OCI-LY1 (cell line): ENCODE measurements at regions not wholly inside any gene's neighbourhood (a gene's known extent, or its start where the extent isn't known, plus 50 kb on each side); places are given as distances from the start of the nearest gene placed in this dataset.

Source experiments
- H2AFZ ChIP-seq: fragments of 200-600 bp; sonication (generic), shearing (Covaris generic); 2 replicates; pipeline ENCODE4 v1.6.0; 2014; ENCODE audit warnings: antibody characterized with exemption, mild to moderate bottlenecking, low read length
- H3F3A ChIP-seq: fragments of 200-600 bp; sonication (generic), shearing (Covaris generic); 2 replicates; pipeline ENCODE4 v1.6.0; 2014; ENCODE audit warnings: mild to moderate bottlenecking, antibody characterized with exemption, low read length, moderate library complexity; ENCODE audit not compliant: insufficient read depth
- H3K27ac ChIP-seq: fragments of 200-600 bp; sonication (generic); 2 replicates; pipeline ENCODE4 v1.5.1; 2014; ENCODE audit warnings: low read length, mixed run types, mild to moderate bottlenecking, low read depth; ENCODE audit not compliant: poor library complexity, severe bottlenecking
- H3K27me3 ChIP-seq: fragments of 200-600 bp; sonication (generic); 2 replicates; pipeline ENCODE4 v1.6.0; 2014; ENCODE audit warnings: antibody characterized with exemption, mild to moderate bottlenecking, low read length, moderate library complexity; ENCODE audit not compliant: insufficient read depth
- H3K36me3 ChIP-seq: fragments of 200-600 bp; sonication (generic); 2 replicates; pipeline ENCODE4 v1.6.1; 2014; ENCODE audit warnings: mild to moderate bottlenecking, antibody characterized with exemption, low read length, moderate library complexity, mixed read lengths; ENCODE audit not compliant: insufficient read depth
- H3K4me1 ChIP-seq: fragments of 200-600 bp; sonication (generic); 2 replicates; pipeline ENCODE4 v1.5.1; 2014; ENCODE audit warnings: mild to moderate bottlenecking, low read length, moderate library complexity; ENCODE audit not compliant: insufficient read depth, severe bottlenecking
- H3K4me2 ChIP-seq: fragments of 200-600 bp; sonication (generic), shearing (Covaris generic); 2 replicates; pipeline ENCODE4 v1.6.1; 2014; ENCODE audit warnings: low read length
- H3K4me3 ChIP-seq: fragments of 200-600 bp; sonication (generic); 2 replicates; pipeline ENCODE4 v1.5.1; 2014; ENCODE audit warnings: low read length, low read depth, mild to moderate bottlenecking, mixed read lengths; ENCODE audit not compliant: poor library complexity, severe bottlenecking
- H3K79me2 ChIP-seq: fragments of 200-600 bp; shearing (Covaris generic); 2 replicates; pipeline ENCODE4 v1.6.1; 2016; ENCODE audit warnings: mixed run types, low read length, mixed read lengths; ENCODE audit not compliant: insufficient read depth
- H3K9ac ChIP-seq: fragments of 200-600 bp; sonication (generic), shearing (Covaris generic); 2 replicates; pipeline ENCODE4 v1.6.1; 2014; ENCODE audit warnings: mild to moderate bottlenecking, low read length, mixed read lengths
- H3K9me2 ChIP-seq: fragments of 200-600 bp; sonication (generic), shearing (Covaris generic); 2 replicates; pipeline ENCODE4 v1.6.1; 2014; ENCODE audit warnings: low read depth, mild to moderate bottlenecking, low read length, mixed read lengths
- H3K9me3 ChIP-seq: fragments of 200-600 bp; shearing (Covaris generic); 2 replicates; pipeline ENCODE4 v1.6.1; 2014; ENCODE audit warnings: low read length, mixed read lengths
- H4K20me1 ChIP-seq: fragments of 200-600 bp; sonication (generic), shearing (Covaris generic); 2 replicates; pipeline ENCODE4 v1.6.0; 2016; ENCODE audit warnings: mild to moderate bottlenecking, low read length; ENCODE audit not compliant: insufficient read depth
- EZH2 ChIP-seq: fragments of 200-600 bp; sonication (generic), shearing (Covaris generic); IDR thresholded peaks from 2 replicates; pipeline ENCODE4 v1.8.0; 2017; ENCODE audit warnings: borderline replicate concordance, mixed run types, mild to moderate bottlenecking, antibody characterized with exemption, low read length, moderate library complexity, mixed read lengths
- TF ChIP-seq, protein P1 (sequence below): fragments of 200-600 bp; sonication (generic), shearing (Covaris generic); IDR thresholded peaks from 2 replicates; pipeline ENCODE4 v1.5.1; 2017; ENCODE audit warnings: mild to moderate bottlenecking, antibody characterized with exemption, low read length, moderate library complexity, mixed read lengths

DNA sequence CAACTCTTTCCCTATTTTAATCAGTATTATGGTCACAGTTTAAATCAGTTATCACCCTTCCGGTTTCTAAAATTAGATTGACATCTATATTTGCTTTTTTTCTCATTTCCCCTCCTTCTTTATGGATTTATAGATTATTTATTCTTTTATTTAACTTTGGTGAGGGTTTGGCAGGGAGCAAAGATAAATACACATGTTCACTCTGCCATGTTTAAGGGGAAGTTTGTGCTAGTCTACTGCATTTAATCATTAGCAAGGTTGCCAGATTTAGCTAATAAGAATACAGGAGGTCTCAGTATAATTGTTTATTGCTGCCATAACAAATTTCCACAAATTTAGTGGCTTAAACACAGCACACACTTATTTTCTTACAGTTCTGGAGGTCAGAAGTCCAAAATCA, 204.0 kb upstream of the BTG1 start:
- H3K79me2 ChIP-seq: no peaks in the 10 kb centered on the region
- no peak overlapping the region for H3K27ac ChIP-seq
- no peaks in the 10 kb centered on the region for H3K9me2 ChIP-seq
- H4K20me1 ChIP-seq: no peaks in the 10 kb centered on the region
- no peaks in the 10 kb centered on the region for H3K36me3 ChIP-seq
- H3K4me1 ChIP-seq: peaks cover 3% of the 10 kb centered on the region
- H3K9me3 ChIP-seq: no peaks in the 10 kb centered on the region
- H3K4me2 ChIP-seq: no peak overlapping the region
- no peak overlapping the region for H3K4me3 ChIP-seq
- TF ChIP-seq, protein P1, sequence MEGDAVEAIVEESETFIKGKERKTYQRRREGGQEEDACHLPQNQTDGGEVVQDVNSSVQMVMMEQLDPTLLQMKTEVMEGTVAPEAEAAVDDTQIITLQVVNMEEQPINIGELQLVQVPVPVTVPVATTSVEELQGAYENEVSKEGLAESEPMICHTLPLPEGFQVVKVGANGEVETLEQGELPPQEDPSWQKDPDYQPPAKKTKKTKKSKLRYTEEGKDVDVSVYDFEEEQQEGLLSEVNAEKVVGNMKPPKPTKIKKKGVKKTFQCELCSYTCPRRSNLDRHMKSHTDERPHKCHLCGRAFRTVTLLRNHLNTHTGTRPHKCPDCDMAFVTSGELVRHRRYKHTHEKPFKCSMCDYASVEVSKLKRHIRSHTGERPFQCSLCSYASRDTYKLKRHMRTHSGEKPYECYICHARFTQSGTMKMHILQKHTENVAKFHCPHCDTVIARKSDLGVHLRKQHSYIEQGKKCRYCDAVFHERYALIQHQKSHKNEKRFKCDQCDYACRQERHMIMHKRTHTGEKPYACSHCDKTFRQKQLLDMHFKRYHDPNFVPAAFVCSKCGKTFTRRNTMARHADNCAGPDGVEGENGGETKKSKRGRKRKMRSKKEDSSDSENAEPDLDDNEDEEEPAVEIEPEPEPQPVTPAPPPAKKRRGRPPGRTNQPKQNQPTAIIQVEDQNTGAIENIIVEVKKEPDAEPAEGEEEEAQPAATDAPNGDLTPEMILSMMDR: no peak
- TF ChIP-seq EZH2: no peak
- no peaks in the 10 kb centered on the region for H3F3A ChIP-seq
- no peaks in the 10 kb centered on the region for H3K27me3 ChIP-seq
- no peak overlapping the region for H2AFZ ChIP-seq
- H3K9ac ChIP-seq: no peak overlapping the region

DNA sequence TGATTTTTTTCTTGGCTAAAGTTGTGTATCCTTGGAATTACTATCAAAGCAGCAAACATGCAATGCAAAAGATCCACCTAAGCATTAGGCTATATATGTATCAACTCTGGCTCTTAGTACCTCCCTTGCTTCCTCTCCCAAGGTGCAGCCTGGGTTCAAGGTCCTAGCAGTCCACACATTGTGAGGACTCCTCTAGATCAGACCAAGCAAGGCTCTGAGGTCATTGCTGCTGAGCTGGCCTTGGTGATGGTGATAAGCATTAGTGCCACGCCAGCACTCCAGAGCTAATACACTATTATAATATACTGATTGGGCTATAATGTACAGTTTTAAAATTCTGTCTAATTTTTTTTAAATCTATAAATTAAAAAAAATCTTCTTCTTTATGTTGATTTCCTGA, 196.9 kb upstream of the BTG1 start:
- H4K20me1 ChIP-seq: no peaks in the 10 kb centered on the region
- no peaks in the 10 kb centered on the region for H3K79me2 ChIP-seq
- H3F3A ChIP-seq: no peaks in the 10 kb centered on the region
- H3K9me2 ChIP-seq: no peaks in the 10 kb centered on the region
- no peaks in the 10 kb centered on the region for H3K36me3 ChIP-seq
- H3K27me3 ChIP-seq: no peaks in the 10 kb centered on the region
- no peak overlapping the region for H3K27ac ChIP-seq
- H3K4me3 ChIP-seq: no peak overlapping the region
- TF ChIP-seq EZH2: no peak
- H3K4me1 ChIP-seq: no peaks in the 10 kb centered on the region
- no peak overlapping the region for H3K4me2 ChIP-seq
- no peaks in the 10 kb centered on the region for H3K9me3 ChIP-seq
- H2AFZ ChIP-seq: no peak overlapping the region
- H3K9ac ChIP-seq: no peak overlapping the region

DNA sequence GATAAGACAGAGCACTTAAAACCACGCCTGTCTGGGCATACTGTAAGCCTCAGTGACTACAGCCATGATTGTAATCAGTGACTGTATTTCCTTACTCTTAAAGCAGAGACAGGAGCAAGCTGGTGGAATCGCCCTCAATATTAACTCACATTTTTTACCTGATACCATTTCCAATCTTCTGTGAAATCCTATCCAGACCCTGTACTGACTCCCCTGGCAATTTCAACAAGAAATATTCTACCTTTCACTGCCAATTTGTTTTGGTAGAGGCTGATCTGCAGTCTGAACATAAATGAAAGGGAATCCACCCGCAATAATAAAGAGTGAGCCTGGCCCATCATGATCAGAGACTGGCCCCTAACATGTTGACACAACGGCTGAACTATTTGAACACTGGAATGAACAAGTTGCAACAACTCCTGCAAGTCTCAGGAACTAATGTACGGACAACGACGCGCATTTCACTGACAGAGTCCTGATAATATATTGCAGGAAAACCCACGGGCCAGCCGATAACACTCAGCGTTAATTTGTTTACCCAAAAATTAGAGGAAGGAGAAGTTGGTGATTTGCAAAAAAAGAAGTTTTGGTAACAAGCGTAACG, 195.5 kb upstream of the BTG1 start:
- TF ChIP-seq EZH2: no peak
- TF ChIP-seq, protein P1: no peak
- Histone ChIP-seq H2AFZ (peak overlapping the region; percentile 97; the same call in 1 of the 2 replicates), H3K79me2 (no peaks in the 10 kb centered on the region), H3K4me3 (no peak overlapping the region), H3K4me1 (no peaks in the 10 kb centered on the region), H3K4me2 (peak overlapping the region; percentile 28; the same call in 1 of the 2 replicates), H3K9me3 (no peaks in the 10 kb centered on the region), H3F3A (no peaks in the 10 kb centered on the region), H3K9me2 (no peaks in the 10 kb centered on the region), H3K36me3 (no peaks in the 10 kb centered on the region), H3K9ac (no peak overlapping the region), H3K27ac (no peak overlapping the region), H4K20me1 (no peaks in the 10 kb centered on the region), H3K27me3 (no peaks in the 10 kb centered on the region)

DNA sequence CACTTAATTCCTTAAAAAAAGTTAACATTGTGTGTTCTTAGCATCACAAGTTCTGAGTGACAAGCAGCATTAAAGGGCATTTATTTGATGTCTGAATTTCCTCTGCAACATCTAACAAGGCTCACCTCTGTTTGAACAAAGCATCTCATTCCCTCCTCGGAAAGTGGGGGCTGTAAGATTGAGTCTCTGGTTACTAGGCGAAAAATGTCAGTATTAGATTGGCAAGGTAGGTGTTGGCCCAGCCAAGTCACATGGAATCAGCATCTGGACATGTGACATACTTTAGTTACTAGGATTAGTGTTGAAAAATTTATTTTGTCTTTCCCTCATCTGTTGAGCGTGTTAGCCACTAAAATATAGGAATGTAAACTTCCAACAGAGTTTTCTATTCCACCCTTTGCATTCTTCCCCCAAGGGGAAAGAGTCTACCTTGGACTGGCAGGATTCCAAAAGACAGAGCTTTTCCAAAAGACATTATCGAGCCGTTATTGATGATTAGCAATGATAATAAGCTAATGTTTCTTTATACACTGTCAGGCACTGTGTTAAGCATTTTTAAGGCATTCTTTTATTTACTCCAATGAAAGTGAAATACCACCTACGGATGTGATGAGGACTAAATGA, 194.9 kb upstream of the BTG1 start:
- Histone ChIP-seq H3K4me2 (no peak overlapping the region), H3K27me3 (no peaks in the 10 kb centered on the region), H3K79me2 (no peaks in the 10 kb centered on the region), H3K4me1 (no peaks in the 10 kb centered on the region), H3K4me3 (no peak overlapping the region), H3K27ac (no peak overlapping the region), H2AFZ (no peak overlapping the region), H3K9me2 (no peaks in the 10 kb centered on the region), H3F3A (no peaks in the 10 kb centered on the region), H3K9me3 (no peaks in the 10 kb centered on the region), H3K9ac (no peak overlapping the region), H4K20me1 (no peaks in the 10 kb centered on the region), H3K36me3 (no peaks in the 10 kb centered on the region)
- no peak for TF ChIP-seq EZH2
- TF ChIP-seq, protein P1: no peak
